PC-3 (cell line): ENCODE measurements at regions not wholly inside any gene's neighbourhood (a gene's known extent, or its start where the extent isn't known, plus 50 kb on each side); places are given as distances from the start of the nearest gene placed in this dataset.

Experiments
- EZH2 ChIP-seq: fragments of 300-600 bp; sonication (generic); IDR thresholded peaks from one replicate; pipeline ENCODE4 v1.6.1; 2017; ENCODE audit warnings: antibody characterized with exemption, mild to moderate bottlenecking, low read length; ENCODE audit not compliant: unreplicated experiment
- EZH2phosphoT487 ChIP-seq: fragments of 300-600 bp; sonication (generic); IDR thresholded peaks from 2 replicates; pipeline ENCODE4 v1.6.1; 2018; ENCODE audit warnings: mild to moderate bottlenecking, antibody characterized with exemption, low read length, borderline replicate concordance
- TF ChIP-seq, protein P1 (sequence below): fragments of 300-600 bp; sonication (generic); conservative IDR thresholded peaks from 2 replicates; pipeline ENCODE4 v1.5.1; 2017; ENCODE audit warnings: antibody characterized with exemption, low read depth, mild to moderate bottlenecking, low read length

DNA sequence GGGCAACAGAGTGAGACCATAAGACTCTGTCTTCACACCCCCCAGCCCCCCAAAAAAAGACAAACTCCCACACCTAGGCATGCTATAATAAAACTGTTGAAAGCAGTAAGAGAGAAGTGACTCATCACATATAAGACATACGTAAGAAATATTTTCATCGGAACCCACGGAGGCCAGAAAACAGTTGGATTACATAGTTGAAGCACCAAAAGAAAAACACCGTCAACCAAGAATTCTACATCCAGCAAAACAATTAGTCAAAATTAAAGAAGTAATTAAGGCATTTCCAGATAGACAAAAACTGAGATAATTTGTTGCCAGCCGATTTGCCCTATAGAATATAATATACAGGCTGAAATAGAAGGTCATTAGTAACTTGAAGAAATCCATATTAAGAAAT lies 128.7 kb downstream of the VAPA start:
- no peak for TF ChIP-seq EZH2
- TF ChIP-seq, protein P1, sequence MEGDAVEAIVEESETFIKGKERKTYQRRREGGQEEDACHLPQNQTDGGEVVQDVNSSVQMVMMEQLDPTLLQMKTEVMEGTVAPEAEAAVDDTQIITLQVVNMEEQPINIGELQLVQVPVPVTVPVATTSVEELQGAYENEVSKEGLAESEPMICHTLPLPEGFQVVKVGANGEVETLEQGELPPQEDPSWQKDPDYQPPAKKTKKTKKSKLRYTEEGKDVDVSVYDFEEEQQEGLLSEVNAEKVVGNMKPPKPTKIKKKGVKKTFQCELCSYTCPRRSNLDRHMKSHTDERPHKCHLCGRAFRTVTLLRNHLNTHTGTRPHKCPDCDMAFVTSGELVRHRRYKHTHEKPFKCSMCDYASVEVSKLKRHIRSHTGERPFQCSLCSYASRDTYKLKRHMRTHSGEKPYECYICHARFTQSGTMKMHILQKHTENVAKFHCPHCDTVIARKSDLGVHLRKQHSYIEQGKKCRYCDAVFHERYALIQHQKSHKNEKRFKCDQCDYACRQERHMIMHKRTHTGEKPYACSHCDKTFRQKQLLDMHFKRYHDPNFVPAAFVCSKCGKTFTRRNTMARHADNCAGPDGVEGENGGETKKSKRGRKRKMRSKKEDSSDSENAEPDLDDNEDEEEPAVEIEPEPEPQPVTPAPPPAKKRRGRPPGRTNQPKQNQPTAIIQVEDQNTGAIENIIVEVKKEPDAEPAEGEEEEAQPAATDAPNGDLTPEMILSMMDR: no peak
- no peak for TF ChIP-seq EZH2phosphoT487
